Endothelial cell of umbilical vein (primary cell): ENCODE measurements at regions not wholly inside any gene's neighbourhood (a gene's known extent, or its start where the extent isn't known, plus 50 kb on each side); places are given as distances from the start of the nearest gene placed in this dataset.

Experiments used
- BruUV-seq: library from RNA; stranded (reverse); fragments of 400-500 nt; replicated peaks from 2 replicates; lab custom pipeline; 2021; lab: Mats Ljungman, UMichigan
- CTCF ChIA-PET: fragments of 300-600, 350-600 bp; sonication (Branson Sonifier 250); formaldehyde crosslinking; loops from one replicate; lab custom pipeline; 2021; ENCODE audit warnings: antibody characterized with exemption, inconsistent platforms; lab: Charles Lee
- POLR2A ChIA-PET: fragments of 300-600, 350-600 bp; sonication (Branson Sonifier 250); formaldehyde crosslinking; loops from one replicate; lab custom pipeline; 2021; ENCODE audit warnings: antibody characterized with exemption, inconsistent platforms; lab: Charles Lee
- DNase-seq: peaks from one replicate; pipeline ENCODE4 v3.0.0-alpha.2; 2011; ENCODE audit warnings: low read depth, low spot score
- FAIRE-seq: peaks from 2 replicates; lab custom pipeline; 2011; peaks lifted over from hg19 to GRCh38; lab: Jason Lieb, UNC
- H2AFZ ChIP-seq: 2 replicates; pipeline ENCODE4 v1.6.0; 2012; ENCODE audit warnings: low read depth, low read length, control low read depth, inconsistent platforms
- H3K27ac ChIP-seq: 2 replicates; pipeline ENCODE4 v1.5.1; 2011; ENCODE audit warnings: low read depth, mild to moderate bottlenecking, control low read depth, low read length, moderate library complexity; ENCODE audit not compliant: insufficient read depth
- H3K27me3 ChIP-seq, 2 experiments: 2 replicates each; pipeline versions ENCODE4 v1.6.0 to v1.6.1; 2011; ENCODE audit warnings: low read length in 2 of 2, mixed read lengths in 1 of 2; ENCODE audit not compliant: control insufficient read depth in 2 of 2, insufficient read depth in 2 of 2
- H3K36me3 ChIP-seq, 2 experiments: 2 replicates in 1 of 2; 3 replicates in 1 of 2; pipeline ENCODE4 v1.5.1; 2011; ENCODE audit warnings: low read length in 2 of 2, mild to moderate bottlenecking in 1 of 2, moderate library complexity in 1 of 2; ENCODE audit not compliant: control insufficient read depth in 2 of 2, insufficient read depth in 2 of 2; ENCODE audit errors: extremely low read depth in 1 of 2
- H3K4me1 ChIP-seq: 3 replicates; pipeline ENCODE4 v1.5.1; 2011; ENCODE audit warnings: mild to moderate bottlenecking, low read length; ENCODE audit not compliant: control insufficient read depth, insufficient read depth; ENCODE audit errors: extremely low read depth
- H3K4me2 ChIP-seq: 2 replicates; pipeline ENCODE4 v1.6.1; 2011; ENCODE audit warnings: low read length, control low read depth, mixed read lengths; ENCODE audit not compliant: insufficient read depth
- H3K4me3 ChIP-seq, 3 experiments: fragments of 200-600 bp in 1 of 3; sonication (generic), shearing (Covaris generic) in 1 of 3; replicated peaks in 1 of 3; 2 replicates each; pipeline ENCODE4 v1.5.1; 2011 to 2016; ENCODE audit warnings: control low read depth in 3 of 3, low read length in 3 of 3, mild to moderate bottlenecking in 2 of 3, inconsistent platforms in 1 of 3, low read depth in 1 of 3, moderate library complexity in 1 of 3; ENCODE audit not compliant: insufficient read depth in 1 of 3
- H3K79me2 ChIP-seq: 2 replicates; pipeline ENCODE4 v1.6.0; 2012; ENCODE audit warnings: low read length, inconsistent platforms; ENCODE audit not compliant: control insufficient read depth, insufficient read depth
- H3K9ac ChIP-seq: replicated peaks from 2 replicates; pipeline ENCODE3; 2011; ENCODE audit warnings: low read length, control low read depth; ENCODE audit not compliant: insufficient read depth; ENCODE audit errors: extremely low read depth
- H3K9me1 ChIP-seq: replicated peaks from 3 replicates; pipeline ENCODE4 v1.6.0; 2011; ENCODE audit warnings: mild to moderate bottlenecking, low read length; ENCODE audit not compliant: control insufficient read depth, insufficient read depth; ENCODE audit errors: extremely low read depth
- H3K9me3 ChIP-seq: replicated peaks from 2 replicates; pipeline ENCODE4 v1.5.1; 2012; ENCODE audit warnings: low read length, inconsistent platforms; ENCODE audit not compliant: control insufficient read depth, insufficient read depth
- H4K20me1 ChIP-seq: replicated peaks from 2 replicates; pipeline ENCODE3; 2011; ENCODE audit warnings: mild to moderate bottlenecking, low read length; ENCODE audit not compliant: control insufficient read depth, insufficient read depth; ENCODE audit errors: extremely low read depth
- GATA2 ChIP-seq: IDR thresholded peaks from 2 replicates; pipeline ENCODE4 v1.7.0; 2011; ENCODE audit warnings: low read depth, mild to moderate bottlenecking, moderate library complexity, mixed read lengths, low read length; ENCODE audit not compliant: insufficient read length, insufficient read depth
- dilution Hi-C: fragments of 300-500 bp; cut with MboI; formaldehyde crosslinking; loops from one replicate; pipeline ENCODE4 v1.15.0; 2019; ENCODE audit warnings: low sequenced_read_pairs; ENCODE audit not compliant: extremely low pct_ligation_motif_present
- intact Hi-C: fragments of 100-400 bp; cut with micrococcal nuclease; formaldehyde crosslinking; loops from one replicate; pipeline ENCODE4 v1.10.0; 2022
- TF ChIP-seq, protein P1 (sequence below): IDR thresholded peaks from 2 replicates; pipeline ENCODE4 v1.6.1; 2011; ENCODE audit not compliant: insufficient read depth, insufficient read length

DNA sequence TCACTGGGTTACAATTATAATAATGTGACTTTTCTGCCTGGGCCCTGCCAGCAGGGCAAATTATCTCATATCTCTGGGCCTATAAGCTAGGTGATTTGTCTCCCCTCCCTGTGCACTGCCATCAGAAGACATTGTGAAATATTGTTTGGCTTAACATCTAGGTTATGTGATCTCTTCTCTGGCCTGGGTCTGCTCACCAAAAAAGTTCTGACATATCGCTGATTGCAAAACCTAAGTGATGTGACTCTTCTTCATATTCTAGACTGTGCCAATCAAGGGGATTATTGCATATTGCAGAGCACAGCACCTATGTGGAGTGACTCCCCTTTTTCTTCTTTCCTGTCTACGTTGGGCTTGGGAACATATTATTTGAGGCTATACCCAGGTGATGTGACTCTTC, 1123.1 kb upstream of the AMELY start:
- FAIRE-seq, result no peak
- DNase-seq, result no peak
- Histone ChIP-seq H4K20me1 (no peaks in the 10 kb centered on the region), H3K36me3 (no peaks in the 10 kb centered on the region), H3K4me3 (no peak overlapping the region), H3K9ac (no peak overlapping the region), H3K27ac (no peak overlapping the region), H3K9me3 (no peaks in the 10 kb centered on the region), H3K9me1 (no peaks in the 10 kb centered on the region), H3K4me2 (no peak overlapping the region), H3K4me1 (no peaks in the 10 kb centered on the region), H3K79me2 (no peaks in the 10 kb centered on the region), H3K27me3 (no peaks in the 10 kb centered on the region), H2AFZ (no peak overlapping the region)
- ChIA-PET POLR2A (no interaction called here), CTCF (no interaction called here)
- intact Hi-C loops (no loop called here), dilution Hi-C loops (no loop called here)
- TF ChIP-seq, protein P1, sequence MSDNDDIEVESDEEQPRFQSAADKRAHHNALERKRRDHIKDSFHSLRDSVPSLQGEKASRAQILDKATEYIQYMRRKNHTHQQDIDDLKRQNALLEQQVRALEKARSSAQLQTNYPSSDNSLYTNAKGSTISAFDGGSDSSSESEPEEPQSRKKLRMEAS, result no peak
- BruUV-seq, result no TSS peak

DNA sequence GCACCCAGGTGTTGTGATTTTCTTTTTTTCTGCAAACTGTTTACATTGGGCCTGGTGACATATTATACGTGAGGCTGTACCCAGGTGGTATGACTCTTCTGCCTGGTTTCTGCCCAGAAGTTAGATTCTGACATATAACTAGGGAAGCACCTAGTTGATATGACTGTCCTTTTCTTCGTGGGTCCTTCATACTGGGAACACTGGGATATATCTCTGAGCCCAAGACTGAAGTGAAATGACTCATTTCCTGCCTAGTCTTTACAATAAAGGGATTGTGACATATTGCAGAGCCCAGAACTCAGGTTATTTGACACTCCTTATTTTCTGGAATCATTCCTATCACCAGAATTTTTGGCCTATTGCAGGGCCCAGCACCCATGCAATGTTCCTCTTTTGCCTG, 1121.6 kb upstream of the AMELY start:
- Histone ChIP-seq H3K27me3 (no peaks in the 10 kb centered on the region), H3K9ac (no peak overlapping the region), H3K9me1 (no peaks in the 10 kb centered on the region), H3K27ac (no peak overlapping the region), H3K9me3 (no peaks in the 10 kb centered on the region), H3K4me1 (no peaks in the 10 kb centered on the region), H3K4me2 (no peak overlapping the region), H2AFZ (no peak overlapping the region), H3K4me3 (no peak overlapping the region), H3K36me3 (no peaks in the 10 kb centered on the region), H3K79me2 (no peaks in the 10 kb centered on the region), H4K20me1 (no peaks in the 10 kb centered on the region)
- intact Hi-C loops, result no loop called here
- CTCF ChIA-PET, result no interaction called here
- POLR2A ChIA-PET, result no interaction called here
- no peak for TF ChIP-seq GATA2
- no peak for FAIRE-seq
- dilution Hi-C loops, result no loop called here
- BruUV-seq, result no TSS peak
- no peak for DNase-seq
